B cell (primary cell): ENCODE measurements at regions not wholly inside any gene's neighbourhood (a gene's known extent, or its start where the extent isn't known, plus 50 kb on each side); places are given as distances from the start of the nearest gene placed in this dataset.

Experiments used
- ATAC-seq: fragments of 200-7000 bp; cut with Tn5 transposase; one replicate; pipeline ENCODE4 v1.10.0; 2021; ENCODE audit warnings: low read depth, mild to moderate bottlenecking, moderate number of reproducible peaks, moderate library complexity
- CTCF ChIA-PET: fragments of 350-600 bp; sonication (Branson Sonifier 250); formaldehyde crosslinking; loops from one replicate; lab custom pipeline; 2021; ENCODE audit warnings: antibody characterized with exemption, inconsistent platforms; lab: Charles Lee
- POLR2A ChIA-PET: fragments of 350-600 bp; sonication (Branson Sonifier 250); formaldehyde crosslinking; loops from one replicate; lab custom pipeline; 2021; ENCODE audit warnings: antibody characterized with exemption; lab: Charles Lee
- DNase-seq: peaks from one replicate; pipeline ENCODE4 v3.0.0; 2013
- H2AFZ ChIP-seq: 2 replicates; pipeline ENCODE4 v1.6.1; 2012; ENCODE audit warnings: mild to moderate bottlenecking, low read depth, low read length; ENCODE audit not compliant: insufficient read depth, poor library complexity, severe bottlenecking
- H3K27ac ChIP-seq, 2 donors: 1 replicate in 1 of 2; 2 replicates in 1 of 2; pipeline ENCODE4 v1.5.1; 2012 to 2013; ENCODE audit warnings: low read length in 2 of 2, mild to moderate bottlenecking in 2 of 2, moderate library complexity in 1 of 2
- H3K27me3 ChIP-seq, 4 experiments: fragments of 200-600 bp in 1 of 4; sonication (generic) in 1 of 4; replicated peaks in 1 of 4; 1 replicate in 2 of 4; 2 replicates in 2 of 4; pipeline versions ENCODE4 v1.6.1 to v1.7.0; 2013 to 2016; ENCODE audit warnings: low read length in 3 of 4, mild to moderate bottlenecking in 2 of 4, mixed read lengths in 1 of 4, moderate library complexity in 1 of 4; ENCODE audit not compliant: insufficient read depth in 4 of 4, control insufficient read depth in 3 of 4; ENCODE audit errors: control extremely low read depth in 1 of 4
- H3K36me3 ChIP-seq, 2 experiments: replicated peaks in 1 of 2; 1 replicate in 1 of 2; 2 replicates in 1 of 2; pipeline versions ENCODE4 v1.6.1 to v1.7.1; 2013; ENCODE audit warnings: low read length in 1 of 2; ENCODE audit not compliant: insufficient read depth in 2 of 2, control insufficient read depth in 1 of 2; ENCODE audit errors: control extremely low read depth in 1 of 2, extremely low read depth in 1 of 2
- H3K4me1 ChIP-seq, 2 donors: fragments of 200-600 bp in 1 of 2; sonication (generic) in 1 of 2; 1 replicate in 1 of 2; 2 replicates in 1 of 2; pipeline versions ENCODE4 v1.5.1 to v1.6.1; 2013 to 2017; ENCODE audit warnings: low read length in 2 of 2; ENCODE audit not compliant: control insufficient read depth in 2 of 2, insufficient read depth in 2 of 2
- H3K4me2 ChIP-seq: replicated peaks from 2 replicates; pipeline ENCODE3; 2012; ENCODE audit warnings: mild to moderate bottlenecking, low read depth, low read length; ENCODE audit not compliant: poor library complexity, severe bottlenecking
- H3K4me3 ChIP-seq, 5 experiments: fragments of 200-600 bp in 1 of 5; sonication (generic) in 1 of 5; 1 replicate in 3 of 5; 2 replicates in 2 of 5; pipeline versions ENCODE4 v1.5.1 to v1.7.0; 2011 to 2016; ENCODE audit warnings: low read length in 4 of 5, mild to moderate bottlenecking in 4 of 5, low read depth in 2 of 5, control low read depth in 1 of 5, moderate library complexity in 1 of 5; ENCODE audit not compliant: insufficient read depth in 1 of 5; ENCODE audit errors: control extremely low read depth in 1 of 5, extremely low read depth in 1 of 5
- H3K79me2 ChIP-seq: fragments of 200-600 bp; sonication (generic); one replicate; pipeline ENCODE4 v1.6.0; 2016; ENCODE audit warnings: low read length; ENCODE audit not compliant: control insufficient read depth, insufficient read depth
- H3K9ac ChIP-seq: fragments of 200-600 bp; sonication (generic); 2 replicates; pipeline ENCODE4 v1.6.1; 2017; ENCODE audit warnings: mild to moderate bottlenecking, low read length, moderate library complexity
- H3K9me3 ChIP-seq, 3 donors: one replicate each; pipeline versions ENCODE4 v1.6.1 to v1.7.1; 2013; ENCODE audit warnings: low read length in 2 of 3; ENCODE audit not compliant: control insufficient read depth in 2 of 3, insufficient read depth in 1 of 3; ENCODE audit errors: control extremely low read depth in 1 of 3
- H4K20me1 ChIP-seq: 2 replicates; pipeline ENCODE4 v1.6.0; 2012; ENCODE audit warnings: mild to moderate bottlenecking, low read length; ENCODE audit not compliant: insufficient read depth, control insufficient read depth, poor library complexity, severe bottlenecking
- H3K27ac Mint-ChIP-seq: one replicate; pipeline ENCODE4 v1.8.0; 2021; ENCODE audit warnings: mixed read lengths
- H3K27me3 Mint-ChIP-seq: one replicate; pipeline ENCODE4 v1.8.0; 2021; ENCODE audit warnings: mixed read lengths
- H3K4me1 Mint-ChIP-seq: one replicate; pipeline ENCODE4 v1.8.0; 2021; ENCODE audit warnings: mixed read lengths
- H3K4me3 Mint-ChIP-seq: one replicate; pipeline ENCODE4 v1.8.0; 2021; ENCODE audit warnings: mixed read lengths
- H3K9me3 Mint-ChIP-seq: one replicate; pipeline ENCODE4 v1.8.0; 2022; ENCODE audit warnings: mixed read lengths; ENCODE audit not compliant: insufficient read depth
- CTCF ChIP-seq: fragments of 200-600 bp; IDR thresholded peaks from one replicate; pipeline ENCODE4 v1.8.0; 2022; ENCODE audit warnings: antibody characterized with exemption, mild to moderate bottlenecking
- EZH2 ChIP-seq: IDR thresholded peaks from 2 replicates; pipeline ENCODE4 v1.6.1; 2012; ENCODE audit warnings: borderline replicate concordance, low read depth, mild to moderate bottlenecking, moderate library complexity, low read length; ENCODE audit not compliant: insufficient read depth, poor library complexity, severe bottlenecking
- WGBS: methylation state at CpG from one replicate; pipeline ENCODE4 v1.1.5; 2013; ENCODE audit warnings: missing lambda C conversion rate; ENCODE audit not compliant: insufficient coverage; 5-methylcytosine and 5-hydroxymethylcytosine counted together
- intact Hi-C: fragments of 100-400 bp; cut with micrococcal nuclease; formaldehyde crosslinking; loops from one replicate; pipeline ENCODE4 v1.10.0; 2022

- Histone ChIP-seq H3K36me3 (no peaks in the 10 kb centered on the region), H3K9me3 (peaks cover 0 to under 1% (median under 1%) of the 10 kb centered on the region in 3 donors), H3K4me3 (no peak overlapping the region), H2AFZ (no peak overlapping the region), H3K27ac (no peak overlapping the region), H3K9ac (no peak overlapping the region), H3K4me1 (no peaks in the 10 kb centered on the region), H4K20me1 (no peaks in the 10 kb centered on the region), H3K27me3 (peaks cover 0 to 2% (median 0%) of the 10 kb centered on the region in 4 experiments), H3K79me2 (no peaks in the 10 kb centered on the region), H3K4me2 (no peak overlapping the region)
- Mint-ChIP-seq H3K9me3 (no peaks in the 10 kb centered on the region), H3K27me3 (peaks cover 14% of the 10 kb centered on the region), H3K4me1 (no peaks in the 10 kb centered on the region), H3K27ac (no peak overlapping the region), H3K4me3 (no peak overlapping the region)
- TF ChIP-seq CTCF (no peak), EZH2 (no peak)
- intact Hi-C loops, result no loop called here
- ChIA-PET POLR2A (no interaction called here), CTCF (no interaction called here)
- ATAC-seq, result no peak
- no peak for DNase-seq
Measured at GRCh38 chr1:198015309-198015708, 98.1 kb downstream of the LHX9 start.

GRCh38 chr1:198018529-198018928, 101.4 kb downstream of the LHX9 start:
- H3K9me3 ChIP-seq, result no peaks in the 10 kb centered on the region
- DNase-seq (no peak), ATAC-seq (no peak)
- no peak overlapping the region for H2AFZ ChIP-seq
- no peaks in the 10 kb centered on the region for H4K20me1 ChIP-seq
- Mint-ChIP-seq H3K9me3 (no peaks in the 10 kb centered on the region), H3K27ac (no peak overlapping the region), H3K4me1 (no peaks in the 10 kb centered on the region), H3K27me3 (peaks cover 9% of the 10 kb centered on the region), H3K4me3 (no peak overlapping the region)
- intact Hi-C loops, result no loop called here
- H3K27ac ChIP-seq, result no peak overlapping the region
- no peaks in the 10 kb centered on the region for H3K4me1 ChIP-seq
- TF ChIP-seq EZH2 (no peak), CTCF (no peak)
- no peak overlapping the region for H3K9ac ChIP-seq
- H3K27me3 ChIP-seq, result no peaks in the 10 kb centered on the region
- H3K79me2 ChIP-seq, result no peaks in the 10 kb centered on the region
- H3K4me3 ChIP-seq, result no peak overlapping the region
- CTCF ChIA-PET, result no interaction called here
- WGBS, result 88% methylated on average over 1 of the region's 1 CpG
- no peaks in the 10 kb centered on the region for H3K36me3 ChIP-seq
- POLR2A ChIA-PET, result no interaction called here
- no peak overlapping the region for H3K4me2 ChIP-seq
